HepG2 (cell line): ENCODE measurements at regions not wholly inside any gene's neighbourhood (a gene's known extent, or its start where the extent isn't known, plus 50 kb on each side); places are given as distances from the start of the nearest gene placed in this dataset.

Experiments used
- PCBP2 ChIP-seq: fragments of 200-400 bp; formaldehyde crosslinking; optimal IDR thresholded peaks from 2 replicates; pipeline ENCODE3; 2018; ENCODE audit warnings: low read length, low read depth; ENCODE audit not compliant: poor library complexity, severe bottlenecking
- PHB2 ChIP-seq: fragments of 450-650 bp; IDR thresholded peaks from 2 replicates; pipeline ENCODE4 v1.6.1; 2018; ENCODE audit not compliant: partially characterized antibody
- TF ChIP-seq, protein P1 (sequence below): sonication (generic); formaldehyde crosslinking; IDR thresholded peaks from 2 replicates; pipeline ENCODE4 v1.5.0; 2020; ENCODE audit warnings: mild to moderate bottlenecking, missing genetic modification reagents, moderate library complexity

DNA sequence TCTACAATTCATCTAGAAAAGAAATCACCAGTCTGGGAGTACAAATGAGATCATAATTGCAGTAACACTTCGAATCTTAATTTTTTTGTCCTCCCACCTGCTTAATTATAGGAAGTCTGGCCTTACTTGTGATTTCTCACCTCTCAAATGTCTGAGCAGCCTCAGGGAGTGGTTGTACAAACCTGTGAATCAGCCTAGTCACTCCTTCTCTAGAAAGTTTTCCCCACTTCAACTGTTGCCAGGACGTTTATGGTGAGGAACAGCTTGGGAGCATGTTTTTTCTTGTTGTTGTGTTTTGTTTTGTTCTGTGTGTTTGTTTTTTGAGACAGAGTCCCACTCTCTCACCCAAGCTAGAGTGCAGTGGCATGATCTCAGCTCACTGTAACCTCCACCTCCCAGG lies 50.3 kb upstream of the CLDN10 start:
- TF ChIP-seq, protein P1, sequence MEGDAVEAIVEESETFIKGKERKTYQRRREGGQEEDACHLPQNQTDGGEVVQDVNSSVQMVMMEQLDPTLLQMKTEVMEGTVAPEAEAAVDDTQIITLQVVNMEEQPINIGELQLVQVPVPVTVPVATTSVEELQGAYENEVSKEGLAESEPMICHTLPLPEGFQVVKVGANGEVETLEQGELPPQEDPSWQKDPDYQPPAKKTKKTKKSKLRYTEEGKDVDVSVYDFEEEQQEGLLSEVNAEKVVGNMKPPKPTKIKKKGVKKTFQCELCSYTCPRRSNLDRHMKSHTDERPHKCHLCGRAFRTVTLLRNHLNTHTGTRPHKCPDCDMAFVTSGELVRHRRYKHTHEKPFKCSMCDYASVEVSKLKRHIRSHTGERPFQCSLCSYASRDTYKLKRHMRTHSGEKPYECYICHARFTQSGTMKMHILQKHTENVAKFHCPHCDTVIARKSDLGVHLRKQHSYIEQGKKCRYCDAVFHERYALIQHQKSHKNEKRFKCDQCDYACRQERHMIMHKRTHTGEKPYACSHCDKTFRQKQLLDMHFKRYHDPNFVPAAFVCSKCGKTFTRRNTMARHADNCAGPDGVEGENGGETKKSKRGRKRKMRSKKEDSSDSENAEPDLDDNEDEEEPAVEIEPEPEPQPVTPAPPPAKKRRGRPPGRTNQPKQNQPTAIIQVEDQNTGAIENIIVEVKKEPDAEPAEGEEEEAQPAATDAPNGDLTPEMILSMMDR (CRISPR knock-in tag): no peak
- no peak for TF ChIP-seq PCBP2
- no peak for TF ChIP-seq PHB2
